ENCODE measurements at regions not wholly inside any gene's neighbourhood (a gene's known extent, or its start where the extent isn't known, plus 50 kb on each side); places are given as distances from the start of the nearest gene placed in this dataset.

DNA sequence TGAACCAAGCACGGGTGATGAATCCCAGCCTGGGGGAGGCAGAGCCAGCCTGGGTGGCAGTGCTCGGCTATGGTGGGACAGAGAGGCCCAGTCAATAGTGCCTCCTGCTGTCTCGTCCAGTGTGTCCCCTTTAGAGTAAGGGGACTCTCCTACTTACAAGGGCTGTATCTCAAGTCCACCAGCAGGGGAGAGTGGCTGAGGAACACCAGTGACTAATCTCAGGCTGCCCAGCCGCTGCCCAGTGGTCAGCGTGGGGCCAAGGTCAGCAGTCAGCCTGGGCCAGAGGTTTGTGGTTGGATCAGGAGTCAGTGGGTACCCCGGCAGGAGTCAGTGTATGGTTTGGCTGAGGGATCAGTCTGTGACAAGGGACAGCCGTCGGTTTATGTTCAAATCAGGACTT, 109.2 kb upstream of the RUNX3 start:
- no peak overlapping the region for H3K4me3 Mint-ChIP-seq
- no peaks in the 10 kb centered on the region for H3K9me3 Mint-ChIP-seq
- H3K27ac Mint-ChIP-seq: no peak overlapping the region
- no peaks in the 10 kb centered on the region for H3K36me3 Mint-ChIP-seq (ENCODE audit: low read depth)
- no peak for TF ChIP-seq CTCF (IDR thresholded peaks at IDR 0.05; ENCODE audit: unreplicated experiment in 3 of 3)
- no peaks in the 10 kb centered on the region for H3K4me1 Mint-ChIP-seq
- peaks cover 35% of the 10 kb centered on the region for H3K27me3 Mint-ChIP-seq (ENCODE audit: low read depth)

DNA sequence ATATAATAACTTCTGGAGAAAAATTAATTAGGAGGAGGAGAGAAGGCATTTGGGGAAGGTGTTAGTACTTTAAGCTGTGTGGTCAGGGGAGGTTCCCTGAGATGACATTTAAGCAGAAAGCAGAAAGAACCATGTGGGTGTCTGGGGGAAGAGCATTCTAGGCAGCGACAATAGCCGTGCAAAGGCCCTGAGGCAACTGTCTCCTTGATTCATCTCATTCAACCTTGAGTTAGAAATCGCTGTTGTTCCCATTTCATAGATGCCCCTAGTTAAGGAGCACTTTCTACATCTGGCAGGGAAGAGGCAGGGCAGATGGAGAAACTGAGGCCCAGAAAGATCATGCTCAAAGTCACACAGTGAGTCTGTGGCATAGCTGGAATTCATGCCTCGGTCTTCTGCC, 108.6 kb upstream of the RUNX3 start:
- TF ChIP-seq CTCF (IDR thresholded peaks at IDR 0.05; ENCODE audit: unreplicated experiment in 3 of 3): no peak
- no peaks in the 10 kb centered on the region for H3K36me3 Mint-ChIP-seq (ENCODE audit: low read depth)
- H3K27me3 Mint-ChIP-seq (ENCODE audit: low read depth): peaks cover 31% of the 10 kb centered on the region
- H3K4me1 Mint-ChIP-seq: no peaks in the 10 kb centered on the region
- H3K9me3 Mint-ChIP-seq: no peaks in the 10 kb centered on the region
- no peak overlapping the region for H3K27ac Mint-ChIP-seq
- H3K4me3 Mint-ChIP-seq: no peak overlapping the region

GRCh38 chr1:25037174-25038074, 107.3 kb upstream of the RUNX3 start:
- Mint-ChIP-seq H3K4me3 (no peak overlapping the region), H3K9me3 (no peaks in the 10 kb centered on the region), H3K27ac (no peak overlapping the region), H3K27me3 (ENCODE audit: low read depth) (peaks cover 32% of the 10 kb centered on the region), H3K36me3 (ENCODE audit: low read depth) (no peaks in the 10 kb centered on the region), H3K4me1 (peaks cover 6% of the 10 kb centered on the region)
- peak; percentile 29 to 47 (median 40) for TF ChIP-seq CTCF (IDR thresholded peaks at IDR 0.05; ENCODE audit: unreplicated experiment in 3 of 3)

DNA sequence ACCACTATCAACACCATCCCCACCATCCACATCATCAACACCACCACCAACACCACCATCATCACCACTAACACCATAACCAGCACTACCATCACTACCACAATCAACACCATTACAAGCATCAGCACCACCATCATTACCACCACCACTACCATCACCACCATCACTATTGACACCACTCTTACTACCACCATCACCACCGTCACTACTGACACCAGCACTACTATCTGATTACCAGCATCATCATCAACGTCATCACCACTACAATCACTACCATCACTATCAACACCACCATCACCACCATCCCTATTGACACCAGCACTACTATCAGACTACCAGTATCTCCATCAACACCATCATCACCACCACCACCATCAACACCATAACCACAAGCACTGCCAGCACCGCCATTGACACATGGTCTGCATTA, 106.1 kb upstream of the RUNX3 start:
- Mint-ChIP-seq H3K4me1 (peaks cover 10% of the 10 kb centered on the region), H3K4me3 (no peak overlapping the region), H3K27ac (no peak overlapping the region), H3K36me3 (ENCODE audit: low read depth) (no peaks in the 10 kb centered on the region), H3K9me3 (no peaks in the 10 kb centered on the region), H3K27me3 (ENCODE audit: low read depth) (peaks cover 30% of the 10 kb centered on the region)
- no peak for TF ChIP-seq CTCF (IDR thresholded peaks at IDR 0.05; ENCODE audit: unreplicated experiment in 3 of 3)

GRCh38 chr1:25035523-25036116, 105.5 kb upstream of the RUNX3 start:
- Mint-ChIP-seq H3K9me3 (no peaks in the 10 kb centered on the region), H3K4me3 (no peak overlapping the region), H3K27ac (no peak overlapping the region), H3K4me1 (peaks cover 10% of the 10 kb centered on the region), H3K27me3 (ENCODE audit: low read depth) (peaks cover 26% of the 10 kb centered on the region), H3K36me3 (ENCODE audit: low read depth) (no peaks in the 10 kb centered on the region)
- TF ChIP-seq CTCF (IDR thresholded peaks at IDR 0.05; ENCODE audit: unreplicated experiment in 3 of 3): no peak

All from nephron (organoid).